Progenitor cell of endocrine pancreas (in vitro differentiated cells): ENCODE measurements at regions not wholly inside any gene's neighbourhood (a gene's known extent, or its start where the extent isn't known, plus 50 kb on each side); places are given as distances from the start of the nearest gene placed in this dataset.

Source experiments
- DNase-seq: peaks from one replicate; pipeline ENCODE4 v3.0.0; 2021; ENCODE audit warnings: low spot score; ENCODE audit not compliant: unreplicated experiment
- H3K27ac Mint-ChIP-seq: 2 replicates; pipeline ENCODE4 v1.8.0; 2021; ENCODE audit warnings: mild to moderate bottlenecking, moderate library complexity, mixed read lengths
- H3K27me3 Mint-ChIP-seq: 2 replicates; pipeline ENCODE4 v1.8.0; 2021; ENCODE audit warnings: mixed read lengths
- H3K36me3 Mint-ChIP-seq: 2 replicates; pipeline ENCODE4 v1.8.0; 2022; ENCODE audit warnings: mixed read lengths; ENCODE audit not compliant: insufficient read depth
- H3K4me1 Mint-ChIP-seq: 2 replicates; pipeline ENCODE4 v1.8.0; 2021; ENCODE audit warnings: low read depth, mixed read lengths
- H3K4me3 Mint-ChIP-seq: 2 replicates; pipeline ENCODE4 v1.8.0; 2021; ENCODE audit warnings: low read depth, mild to moderate bottlenecking, moderate library complexity, mixed read lengths
- H3K9me3 Mint-ChIP-seq: 2 replicates; pipeline ENCODE4 v1.8.0; 2021; ENCODE audit warnings: low read depth, mixed read lengths
- TF ChIP-seq, protein P1 (sequence below): fragments of 200-600 bp; sonication (generic); IDR thresholded peaks from one replicate; pipeline ENCODE4 v1.5.0; 2021; ENCODE audit warnings: antibody characterized with exemption, mild to moderate bottlenecking; ENCODE audit not compliant: unreplicated experiment

DNA sequence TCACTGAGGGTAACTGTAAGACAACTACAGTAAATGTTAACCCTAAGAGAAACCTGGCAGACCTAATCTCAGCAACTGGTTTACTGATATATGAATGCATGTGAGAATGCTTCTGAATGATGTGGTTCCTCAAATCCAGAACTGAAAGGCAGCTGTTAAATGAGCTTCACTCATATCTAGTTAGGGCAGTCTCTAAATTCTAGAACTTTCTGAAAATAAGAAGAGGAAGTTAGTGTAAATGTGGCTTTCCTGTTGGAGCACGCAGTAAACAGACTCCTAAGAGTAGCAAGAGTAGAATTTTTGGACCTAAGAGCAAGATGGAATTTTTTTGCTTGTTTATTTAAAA, 117.9 kb upstream of the KCNN2 start:
- Mint-ChIP-seq H3K9me3 (no peaks in the 10 kb centered on the region), H3K27ac (no peak overlapping the region), H3K4me1 (peaks cover 3% of the 10 kb centered on the region), H3K27me3 (no peaks in the 10 kb centered on the region), H3K36me3 (no peaks in the 10 kb centered on the region), H3K4me3 (no peak overlapping the region)
- DNase-seq: no peak
- TF ChIP-seq, protein P1, sequence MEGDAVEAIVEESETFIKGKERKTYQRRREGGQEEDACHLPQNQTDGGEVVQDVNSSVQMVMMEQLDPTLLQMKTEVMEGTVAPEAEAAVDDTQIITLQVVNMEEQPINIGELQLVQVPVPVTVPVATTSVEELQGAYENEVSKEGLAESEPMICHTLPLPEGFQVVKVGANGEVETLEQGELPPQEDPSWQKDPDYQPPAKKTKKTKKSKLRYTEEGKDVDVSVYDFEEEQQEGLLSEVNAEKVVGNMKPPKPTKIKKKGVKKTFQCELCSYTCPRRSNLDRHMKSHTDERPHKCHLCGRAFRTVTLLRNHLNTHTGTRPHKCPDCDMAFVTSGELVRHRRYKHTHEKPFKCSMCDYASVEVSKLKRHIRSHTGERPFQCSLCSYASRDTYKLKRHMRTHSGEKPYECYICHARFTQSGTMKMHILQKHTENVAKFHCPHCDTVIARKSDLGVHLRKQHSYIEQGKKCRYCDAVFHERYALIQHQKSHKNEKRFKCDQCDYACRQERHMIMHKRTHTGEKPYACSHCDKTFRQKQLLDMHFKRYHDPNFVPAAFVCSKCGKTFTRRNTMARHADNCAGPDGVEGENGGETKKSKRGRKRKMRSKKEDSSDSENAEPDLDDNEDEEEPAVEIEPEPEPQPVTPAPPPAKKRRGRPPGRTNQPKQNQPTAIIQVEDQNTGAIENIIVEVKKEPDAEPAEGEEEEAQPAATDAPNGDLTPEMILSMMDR: no peak

DNA sequence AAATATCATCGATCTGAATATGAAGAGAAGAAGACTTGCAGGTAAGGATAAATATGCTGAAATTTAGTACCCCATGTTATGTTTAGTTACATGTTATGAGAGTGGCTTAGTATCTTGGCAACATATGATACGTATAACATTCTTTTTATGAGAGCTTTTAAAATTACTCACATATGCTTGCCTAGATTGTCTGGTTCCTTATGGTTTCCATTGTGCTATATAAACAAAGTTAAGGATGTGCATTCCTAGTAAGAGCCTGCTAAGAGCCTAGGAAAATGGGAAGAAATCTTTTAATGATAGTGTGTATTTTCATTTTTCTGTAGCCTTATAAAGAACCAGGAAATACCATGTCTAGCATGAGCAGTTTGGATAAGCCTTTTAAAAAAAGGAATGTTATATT, 112.0 kb upstream of the KCNN2 start:
- Mint-ChIP-seq H3K27ac (no peak overlapping the region), H3K4me1 (peaks cover 5% of the 10 kb centered on the region), H3K36me3 (no peaks in the 10 kb centered on the region), H3K27me3 (peaks cover 14% of the 10 kb centered on the region), H3K4me3 (no peak overlapping the region), H3K9me3 (no peaks in the 10 kb centered on the region)
- TF ChIP-seq, protein P1: no peak
- DNase-seq: no peak

DNA sequence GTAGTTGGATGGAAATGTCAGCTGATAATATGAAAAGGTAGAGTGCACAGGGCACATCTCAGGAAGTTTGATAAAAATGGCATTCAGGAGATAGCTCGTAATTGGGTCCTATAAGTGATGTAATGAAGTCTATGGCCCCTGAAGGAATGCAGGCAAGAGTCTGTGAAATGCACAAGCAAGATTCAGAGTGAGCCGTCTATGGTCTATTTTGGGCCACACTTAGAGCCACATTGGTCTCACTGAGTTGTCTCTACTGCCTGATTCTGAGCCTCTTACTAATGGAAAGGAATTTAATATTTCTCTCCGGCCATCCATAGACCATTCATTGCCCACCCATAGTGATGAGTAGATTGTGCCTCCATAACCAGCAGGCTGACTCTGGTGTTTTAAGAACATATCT, 111.3 kb upstream of the KCNN2 start:
- TF ChIP-seq, protein P1: no peak

DNA sequence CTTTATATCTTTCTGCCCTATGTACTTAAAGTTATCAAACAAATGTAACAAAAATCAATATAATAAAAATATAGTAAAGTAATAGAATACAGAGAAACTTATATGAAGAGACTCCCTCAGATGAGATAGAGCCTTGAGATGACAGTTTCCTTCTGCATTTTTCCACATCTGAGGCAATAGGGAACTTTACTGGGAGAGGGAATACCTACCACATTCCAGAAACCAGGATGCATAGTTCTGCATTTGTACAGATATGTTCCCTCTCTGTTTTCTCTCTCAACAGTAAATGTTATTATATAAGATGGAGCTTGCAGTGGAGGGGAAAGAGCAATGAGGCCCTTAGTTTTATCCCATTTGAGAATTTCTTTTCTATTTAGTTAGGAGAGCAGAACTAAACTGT, 109.6 kb upstream of the KCNN2 start:
- Mint-ChIP-seq H3K27me3 (peaks cover 21% of the 10 kb centered on the region), H3K9me3 (no peaks in the 10 kb centered on the region), H3K27ac (no peak overlapping the region), H3K4me3 (no peak overlapping the region), H3K36me3 (no peaks in the 10 kb centered on the region), H3K4me1 (peaks cover 11% of the 10 kb centered on the region)
- no peak for DNase-seq
- TF ChIP-seq, protein P1: no peak

More for the DNA sequence above, 111.3 kb upstream of the KCNN2 start:
- no peak overlapping the region for H3K27ac Mint-ChIP-seq
- peaks cover 11% of the 10 kb centered on the region for H3K4me1 Mint-ChIP-seq
- no peaks in the 10 kb centered on the region for H3K36me3 Mint-ChIP-seq
- H3K4me3 Mint-ChIP-seq: no peak overlapping the region
- DNase-seq: no peak
- H3K9me3 Mint-ChIP-seq: no peaks in the 10 kb centered on the region
- H3K27me3 Mint-ChIP-seq: peaks cover 14% of the 10 kb centered on the region

DNA sequence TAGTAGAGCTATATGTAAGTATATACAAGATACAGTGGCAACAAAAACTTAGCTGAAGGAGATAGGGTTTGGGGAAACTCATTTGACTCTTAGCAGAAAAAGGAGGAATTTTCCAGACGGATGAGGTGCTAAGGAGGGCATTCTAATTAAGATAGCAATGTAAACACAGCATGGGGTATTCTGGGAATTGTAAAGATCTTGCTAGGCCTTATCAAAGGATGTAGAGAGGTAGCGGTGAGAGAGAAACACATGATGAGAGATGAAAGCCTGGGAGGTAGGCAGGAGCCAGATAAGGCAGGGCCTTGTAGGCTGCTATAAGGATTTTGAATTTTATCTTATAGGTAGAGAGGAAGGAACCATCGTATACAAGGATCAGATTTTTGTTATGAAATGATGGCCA, 106.6 kb upstream of the KCNN2 start:
- H3K36me3 Mint-ChIP-seq: no peaks in the 10 kb centered on the region
- DNase-seq: no peak
- H3K4me3 Mint-ChIP-seq: no peak overlapping the region
- peaks cover 11% of the 10 kb centered on the region for H3K4me1 Mint-ChIP-seq
- TF ChIP-seq, protein P1: no peak
- no peaks in the 10 kb centered on the region for H3K9me3 Mint-ChIP-seq
- no peak overlapping the region for H3K27ac Mint-ChIP-seq
- H3K27me3 Mint-ChIP-seq: peaks cover 42% of the 10 kb centered on the region
